Activated CD8-positive, alpha-beta memory T cell treated with anti-CD3 and anti-CD28 coated beads, Interleukin-2, amount 50 U/mL, for 48 hours (primary cell): ENCODE measurements at regions not wholly inside any gene's neighbourhood (a gene's known extent, or its start where the extent isn't known, plus 50 kb on each side); places are given as distances from the start of the nearest gene placed in this dataset.

Experiments
- DNase-seq: peaks from one replicate; pipeline ENCODE4 v3.0.0-alpha.2; 2020

- DNase-seq: no peak
Observed at GRCh38 chr6:14966906-14967711, 278.8 kb upstream of the JARID2 start.

DNA sequence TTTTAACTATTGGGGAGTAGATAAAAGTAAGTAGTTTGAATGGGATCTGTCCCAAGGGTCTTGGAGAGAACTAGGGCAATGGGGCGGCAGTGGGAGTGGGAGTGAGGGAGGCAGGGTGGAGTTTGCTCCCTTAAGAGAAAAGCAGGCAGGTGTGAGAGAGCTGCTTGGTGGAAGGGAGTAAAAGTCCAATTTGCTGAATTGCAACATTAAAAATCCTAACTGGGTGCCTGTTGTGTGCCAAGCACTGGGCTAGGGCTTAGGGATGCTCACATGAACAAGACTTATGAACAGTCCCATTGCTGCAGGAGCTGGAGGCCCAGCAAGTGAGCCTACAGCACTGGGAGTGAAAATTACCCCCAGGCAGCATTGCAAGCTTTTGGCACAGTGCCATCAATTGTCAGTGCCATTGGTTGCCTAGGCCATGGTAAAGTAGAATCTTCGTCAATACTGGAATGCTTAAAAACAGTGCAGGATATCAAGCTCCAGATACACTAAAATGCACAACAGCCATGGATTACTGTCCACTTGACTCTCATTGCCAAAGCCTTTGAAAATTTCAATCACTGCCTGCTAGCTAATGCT is 277.7 kb upstream of the JARID2 start:
- no peak for DNase-seq

DNA sequence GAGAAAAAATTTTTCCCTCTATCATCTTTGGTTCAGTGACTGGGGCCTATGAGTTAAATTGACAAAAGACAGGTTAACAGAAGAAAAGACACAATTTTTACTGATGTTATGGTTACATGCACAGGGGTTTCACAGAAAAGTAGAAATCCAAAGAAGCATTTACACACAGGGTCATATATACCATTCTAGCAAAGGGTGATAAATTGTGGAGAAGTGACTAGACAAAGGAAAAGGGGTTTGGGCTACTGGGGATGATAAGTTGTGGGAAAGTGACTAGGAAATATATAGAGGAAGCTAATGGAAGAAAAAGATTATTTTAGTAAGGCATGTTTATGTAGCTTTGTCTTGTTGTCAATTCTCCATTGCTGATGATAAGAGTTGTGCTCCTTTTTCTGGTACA is 276.7 kb upstream of the JARID2 start:
- no peak for DNase-seq

DNA sequence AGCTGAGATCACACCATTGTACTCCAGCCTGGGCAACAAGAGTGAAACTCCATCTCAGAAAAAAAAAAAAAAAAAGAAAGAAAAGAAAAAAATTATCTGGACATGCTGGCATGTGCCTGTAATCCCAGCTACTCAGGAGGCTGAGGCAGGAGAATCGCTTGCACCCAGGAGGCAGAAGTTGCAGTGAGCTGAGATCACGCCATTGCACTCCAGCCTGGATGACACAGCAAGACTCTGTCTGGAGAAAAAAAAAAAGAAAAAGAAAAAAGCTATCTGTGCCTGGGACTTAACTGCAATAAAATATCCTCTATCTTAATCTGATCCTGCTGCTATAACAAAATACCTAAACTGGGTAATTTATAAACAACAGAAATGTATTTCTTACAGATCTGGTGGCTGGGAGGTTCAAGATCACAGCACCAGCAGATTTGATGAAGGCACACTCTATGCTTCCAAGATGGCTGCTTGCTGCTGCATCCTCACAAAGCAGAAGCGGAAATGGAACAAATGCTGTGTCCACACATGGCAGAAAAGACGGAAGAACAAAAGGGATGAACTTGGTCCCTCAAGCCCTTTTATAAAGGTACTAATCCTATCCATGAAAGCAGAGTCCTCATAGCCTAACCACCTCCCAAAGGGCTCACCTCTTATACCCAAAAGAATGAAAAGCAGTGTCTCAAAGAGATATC is 273.3 kb upstream of the JARID2 start:
- no peak for DNase-seq

DNA sequence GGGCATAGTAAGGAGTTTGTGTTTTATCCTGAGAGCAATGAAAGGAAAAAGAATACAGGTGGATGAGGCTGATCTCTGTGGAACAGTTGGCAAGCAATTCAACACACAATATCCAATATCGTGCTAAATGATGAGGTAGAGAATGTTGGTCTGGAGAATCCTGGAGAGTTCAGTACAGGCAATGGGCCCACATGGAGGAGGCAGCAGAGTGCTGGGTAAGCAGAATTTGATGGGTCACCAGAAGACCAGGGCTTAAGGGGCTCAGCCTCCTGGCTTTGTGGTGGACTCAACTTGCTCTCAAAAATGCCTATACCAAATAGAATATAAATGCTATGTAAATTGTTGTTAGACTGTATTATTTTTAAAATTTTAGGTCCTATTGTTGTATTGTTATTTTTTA is 271.5 kb upstream of the JARID2 start:
- no peak for DNase-seq

DNA sequence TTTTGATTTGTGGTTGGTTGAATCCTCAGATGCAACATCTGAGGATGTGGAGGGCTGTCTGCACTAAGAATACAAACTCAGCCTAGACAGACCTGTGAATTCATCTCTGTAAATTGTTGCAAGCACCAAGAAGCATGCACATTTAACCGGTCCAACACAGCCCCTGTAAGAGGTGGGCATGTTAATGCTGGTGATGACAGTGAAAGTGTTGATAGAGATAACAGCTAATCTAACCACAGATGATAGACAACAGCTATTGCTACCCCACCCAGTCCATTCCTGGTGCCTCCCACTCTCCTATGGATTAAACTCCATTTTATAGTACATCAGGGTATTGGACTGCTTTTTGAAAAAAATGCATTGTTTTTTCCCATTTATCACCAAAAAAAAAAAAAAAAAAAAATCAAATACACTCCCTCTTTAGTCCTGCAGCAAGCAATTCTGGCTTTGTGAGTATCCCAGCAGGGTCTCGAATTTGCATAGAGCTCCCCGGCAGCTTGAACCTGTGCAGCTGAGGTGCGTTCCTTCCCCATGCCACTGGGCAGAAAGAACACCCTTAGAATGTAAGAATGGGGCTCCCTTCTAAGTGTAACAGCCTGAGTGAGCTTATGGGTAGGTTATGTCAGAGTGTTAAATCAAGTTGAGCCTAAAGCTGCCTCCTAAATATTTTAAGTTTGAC is 270.9 kb upstream of the JARID2 start:
- DNase-seq: no peak

- DNase-seq: no peak
Observed at GRCh38 chr6:14975471-14975817, 270.4 kb upstream of the JARID2 start.

DNA sequence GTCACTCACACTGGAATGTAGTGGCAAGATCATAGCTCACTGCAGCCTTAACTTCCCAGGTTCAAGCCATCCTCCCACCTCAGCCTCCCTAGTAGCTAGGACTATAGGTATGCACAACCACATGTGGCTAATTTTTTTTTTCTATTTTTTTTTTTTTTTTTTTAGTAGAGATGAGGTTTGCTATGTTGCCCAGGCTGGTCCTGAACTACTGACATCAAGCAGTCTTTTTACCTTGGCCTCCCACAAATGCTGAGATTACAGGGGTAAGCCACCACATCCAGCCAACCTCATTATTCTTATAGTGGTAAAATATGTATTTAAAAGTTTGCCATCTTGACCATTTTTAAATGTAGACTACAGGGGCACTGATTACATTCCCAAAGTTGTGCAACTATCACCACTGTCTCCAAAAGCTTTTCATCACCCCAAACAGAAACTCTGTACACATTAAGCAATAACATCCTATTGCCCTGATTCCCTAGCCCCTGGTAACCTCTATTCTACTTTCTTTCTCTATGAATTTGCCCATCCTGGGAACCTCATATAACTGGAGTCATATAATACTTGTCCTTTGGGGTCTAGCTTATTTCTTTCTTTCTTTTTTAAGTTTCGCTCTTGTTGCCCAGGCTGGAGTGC is 268.0 kb upstream of the JARID2 start:
- no peak for DNase-seq

- no peak for DNase-seq
Observed at GRCh38 chr6:14981960-14982359, 263.9 kb upstream of the JARID2 start.

GRCh38 chr6:14983599-14984518 is 262.0 kb upstream of the JARID2 start:
- no peak for DNase-seq

DNA sequence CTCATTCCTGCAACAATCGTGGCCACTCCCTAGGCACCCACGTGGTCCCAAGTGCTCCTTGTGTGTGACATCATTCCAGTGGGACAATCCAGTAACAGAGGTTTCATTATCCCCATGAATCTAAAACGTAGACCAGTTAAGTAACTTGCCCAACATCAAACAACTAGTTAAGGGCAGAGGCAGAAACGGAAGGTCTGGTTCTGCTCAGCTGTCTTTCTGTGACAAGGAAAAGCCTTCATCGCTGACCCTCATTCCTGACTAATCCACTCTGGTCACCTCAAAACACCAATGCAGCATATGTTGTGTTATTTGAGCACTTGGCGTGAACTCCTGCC is 261.4 kb upstream of the JARID2 start:
- no peak for DNase-seq

DNA sequence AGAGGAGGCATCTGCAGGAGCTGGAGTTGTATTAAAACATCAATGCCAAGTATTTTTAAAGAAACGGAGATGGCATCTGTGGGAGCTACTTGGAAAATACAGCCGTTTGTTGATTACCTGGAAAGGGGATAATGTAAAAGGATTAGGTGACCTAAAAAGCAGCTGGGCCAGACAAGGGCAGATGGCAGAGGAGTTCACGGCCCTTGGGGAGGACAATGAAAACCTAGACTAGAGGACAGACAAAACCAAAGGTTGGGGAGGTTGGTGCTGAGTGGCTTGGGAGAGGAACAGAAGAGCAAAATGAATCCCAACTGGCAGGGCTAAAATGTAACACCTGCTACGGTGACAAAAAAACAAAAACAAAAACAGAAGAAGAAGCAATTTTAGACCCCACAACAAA is 260.5 kb upstream of the JARID2 start:
- DNase-seq: no peak

DNA sequence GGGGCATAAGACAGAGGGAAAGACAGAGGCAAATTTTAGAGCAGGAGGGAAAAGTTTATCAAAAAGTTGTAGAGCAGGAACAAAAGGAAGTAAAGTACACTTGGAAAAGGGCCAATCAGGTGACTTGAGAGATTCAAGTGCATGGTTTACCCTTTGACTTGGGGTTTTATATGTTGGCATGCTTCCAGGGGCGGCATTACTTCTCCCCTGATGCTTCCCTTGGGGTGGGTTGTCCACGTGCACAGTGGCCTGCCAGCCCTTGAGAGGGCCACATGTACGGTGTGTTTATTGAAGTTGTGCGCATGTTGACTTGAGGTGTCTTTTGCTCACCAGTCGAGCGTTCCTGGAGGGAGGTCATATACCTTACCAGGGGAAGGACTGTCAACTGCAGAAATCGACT is 259.5 kb upstream of the JARID2 start:
- DNase-seq: no peak

GRCh38 chr6:14987490-14987889 is 258.4 kb upstream of the JARID2 start:
- DNase-seq: no peak

DNA sequence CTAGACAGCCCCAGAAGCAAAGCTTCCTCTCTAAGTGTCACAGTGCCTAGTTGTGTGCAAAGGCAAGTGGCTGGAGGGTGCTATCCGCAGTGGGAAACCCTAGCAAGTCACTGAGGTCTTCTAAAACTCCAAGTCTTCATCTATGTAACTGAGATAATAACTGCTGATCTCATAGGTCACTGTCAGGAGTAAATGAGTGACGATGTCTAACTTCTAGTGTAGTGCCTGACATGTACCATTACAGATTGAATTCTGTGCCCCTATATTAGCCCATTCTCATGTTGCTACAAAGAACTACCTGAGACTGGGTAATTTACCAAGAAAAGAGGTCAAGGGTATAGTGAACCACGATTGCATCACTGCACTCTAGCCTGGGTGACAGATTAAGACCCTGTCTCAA is 253.5 kb upstream of the JARID2 start:
- no peak for DNase-seq

- DNase-seq: no peak
Observed at GRCh38 chr6:14995208-14995607, 250.7 kb upstream of the JARID2 start.

DNA sequence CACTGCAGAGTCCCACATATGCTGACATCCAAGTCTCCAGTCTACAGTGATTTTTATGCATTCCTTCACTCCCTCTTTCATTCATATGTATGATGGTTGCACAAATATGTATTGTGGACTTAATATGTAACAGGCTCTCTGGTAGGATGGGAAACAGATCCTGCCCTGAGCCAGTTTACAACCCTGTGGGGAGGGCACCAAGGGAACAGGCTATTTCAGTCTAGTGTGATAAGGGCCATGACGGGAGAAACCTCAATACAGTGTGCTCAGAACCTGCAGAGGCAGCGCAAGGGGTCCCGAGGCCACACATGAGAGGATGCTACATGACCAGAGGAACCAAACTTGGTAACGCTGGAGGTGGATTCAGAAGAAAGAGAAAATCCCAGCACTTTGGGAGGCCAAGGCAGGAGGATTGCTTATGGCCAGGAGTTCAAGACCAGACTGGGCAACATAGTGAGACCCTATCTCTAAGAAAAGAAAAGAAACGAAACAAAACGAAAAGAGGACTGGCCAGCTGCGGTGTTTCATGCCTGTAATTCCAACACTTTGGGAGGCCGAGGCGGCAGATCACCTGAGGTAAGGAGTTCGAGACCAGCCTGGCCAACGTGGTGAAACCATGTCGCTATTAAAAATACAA is 249.8 kb upstream of the JARID2 start:
- no peak for DNase-seq

- DNase-seq: no peak
Observed at GRCh38 chr6:14996892-14997291, 249.0 kb upstream of the JARID2 start.

DNA sequence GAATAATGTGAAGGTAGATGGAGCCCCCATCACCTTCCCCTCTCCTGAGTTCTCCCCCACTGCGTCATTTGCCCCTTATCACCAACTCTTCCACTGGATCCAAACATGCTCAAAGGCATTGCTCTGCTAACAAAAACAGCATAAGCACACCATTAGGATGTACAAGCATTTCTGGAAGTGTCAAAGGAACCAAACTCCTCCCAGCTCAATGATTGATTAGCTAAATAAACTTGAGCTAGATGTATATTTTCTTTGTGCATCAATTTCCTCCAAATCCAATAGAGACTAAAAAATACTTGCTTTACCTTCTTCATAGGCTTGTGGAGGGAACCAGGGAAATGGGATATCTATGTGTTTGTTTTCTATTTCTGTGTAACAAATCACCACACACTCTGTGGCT is 248.4 kb upstream of the JARID2 start:
- no peak for DNase-seq

GRCh38 chr6:14999106-14999505 is 246.8 kb upstream of the JARID2 start:
- no peak for DNase-seq

- DNase-seq: no peak
Observed at GRCh38 chr6:15001326-15001910, 244.5 kb upstream of the JARID2 start.
